ENCODE measurements at regions not wholly inside any gene's neighbourhood (a gene's known extent, or its start where the extent isn't known, plus 50 kb on each side); places are given as distances from the start of the nearest gene placed in this dataset.

DNA sequence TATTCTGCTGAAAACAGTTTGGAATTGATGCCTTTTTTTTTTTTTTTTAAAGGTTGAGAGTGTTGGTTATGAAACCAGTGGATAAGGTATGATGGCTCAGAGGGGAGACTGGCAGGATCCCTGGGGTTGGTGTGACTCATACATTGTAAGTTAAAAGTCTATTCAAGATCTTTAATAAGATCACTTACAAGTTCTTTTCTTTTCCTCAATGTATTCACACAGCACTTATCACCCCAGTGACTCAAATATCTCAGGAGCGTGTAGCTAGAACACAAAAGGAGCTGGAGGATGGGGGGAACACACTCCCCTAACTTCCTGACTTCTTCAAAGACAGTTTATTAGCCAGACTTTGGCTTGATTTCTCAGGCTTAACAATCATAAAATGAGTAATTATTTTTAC, 285.3 kb downstream of the SV2B start:
- no peaks in the 10 kb centered on the region for H3K9me3 ChIP-seq (ENCODE audit: control insufficient read depth, low read depth, low read length)
- dilution Hi-C loops (cut with MboI; ENCODE audit: extremely low pct_ligation_motif_present, low sequenced_read_pairs), result no loop called here
- H3K27me3 ChIP-seq (ENCODE audit: control insufficient read depth, extremely low read depth, insufficient read depth, low read length), result no peaks in the 10 kb centered on the region
- H3K79me2 ChIP-seq (ENCODE audit: control insufficient read depth, insufficient read depth, low read length), result no peaks in the 10 kb centered on the region
- H3K27ac ChIP-seq (ENCODE audit: control insufficient read depth, insufficient read depth, low read length), result peak overlapping the region; percentile 60
- H3K4me1 ChIP-seq (ENCODE audit: control insufficient read depth, extremely low read depth, insufficient read depth, low read length), result peaks cover 17% of the 10 kb centered on the region
- FAIRE-seq (peak; percentile 79), DNase-seq (ENCODE audit: low read depth, low spot score) (peak; percentile 73)
- no peaks in the 10 kb centered on the region for H4K20me1 ChIP-seq (ENCODE audit: control insufficient read depth, extremely low read depth, insufficient read depth, low read length)
- no peaks in the 10 kb centered on the region for H3K36me3 ChIP-seq (ENCODE audit: control insufficient read depth in 2 of 2, extremely low read depth in 1 of 2, insufficient read depth in 2 of 2, low read length in 2 of 2)
- H3K4me2 ChIP-seq (ENCODE audit: control insufficient read depth, extremely low read depth, insufficient read depth, low read depth, low read length), result no peak overlapping the region
- no peak overlapping the region for H3K4me3 ChIP-seq (ENCODE audit: control insufficient read depth in 2 of 3, extremely low read depth in 1 of 3, insufficient read depth in 2 of 3, low read depth in 1 of 3, low read length in 3 of 3)
- H3K9ac ChIP-seq (ENCODE audit: control insufficient read depth, extremely low read depth, insufficient read depth, low read length), result no peak overlapping the region
- H3K9me1 ChIP-seq (ENCODE audit: control insufficient read depth, extremely low read depth, insufficient read depth, low read length), result no peaks in the 10 kb centered on the region
- no peak overlapping the region for H2AFZ ChIP-seq (ENCODE audit: control insufficient read depth, low read length)
- TF ChIP-seq EZH2 (IDR thresholded peaks at IDR 0.05; ENCODE audit: low read length), result no peak

DNA sequence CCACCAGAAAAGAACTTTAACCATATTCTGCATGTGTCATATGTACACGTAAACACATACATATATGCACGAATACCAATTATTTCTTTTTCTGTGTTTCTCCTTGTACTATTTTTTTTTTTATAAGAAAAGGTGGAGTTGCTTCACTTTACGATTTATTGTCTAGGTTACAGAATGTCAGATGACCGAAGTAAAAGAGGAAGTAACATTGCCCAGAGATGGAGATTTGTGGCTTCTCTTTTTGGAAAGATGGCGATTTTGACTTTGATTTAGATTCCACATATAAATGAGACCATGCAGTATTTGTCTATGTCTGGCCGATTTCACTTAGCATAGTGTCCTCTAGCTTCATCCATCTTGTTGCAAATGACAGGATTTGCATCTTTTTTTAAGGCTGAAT, 293.1 kb downstream of the SV2B start:
- Histone ChIP-seq H3K27me3 (ENCODE audit: control insufficient read depth, extremely low read depth, insufficient read depth, low read length) (no peaks in the 10 kb centered on the region), H3K9me1 (ENCODE audit: control insufficient read depth, extremely low read depth, insufficient read depth, low read length) (no peaks in the 10 kb centered on the region), H3K27ac (ENCODE audit: control insufficient read depth, insufficient read depth, low read length) (no peak overlapping the region), H3K4me3 (ENCODE audit: control insufficient read depth in 2 of 3, extremely low read depth in 1 of 3, insufficient read depth in 2 of 3, low read depth in 1 of 3, low read length in 3 of 3) (no peak overlapping the region), H3K9me3 (ENCODE audit: control insufficient read depth, low read depth, low read length) (no peaks in the 10 kb centered on the region), H3K4me1 (ENCODE audit: control insufficient read depth, extremely low read depth, insufficient read depth, low read length) (no peaks in the 10 kb centered on the region), H3K36me3 (ENCODE audit: control insufficient read depth in 2 of 2, extremely low read depth in 1 of 2, insufficient read depth in 2 of 2, low read length in 2 of 2) (no peaks in the 10 kb centered on the region), H3K9ac (ENCODE audit: control insufficient read depth, extremely low read depth, insufficient read depth, low read length) (no peak overlapping the region), H2AFZ (ENCODE audit: control insufficient read depth, low read length) (no peak overlapping the region), H3K4me2 (ENCODE audit: control insufficient read depth, extremely low read depth, insufficient read depth, low read depth, low read length) (no peak overlapping the region), H4K20me1 (ENCODE audit: control insufficient read depth, extremely low read depth, insufficient read depth, low read length) (no peaks in the 10 kb centered on the region), H3K79me2 (ENCODE audit: control insufficient read depth, insufficient read depth, low read length) (no peaks in the 10 kb centered on the region)
- dilution Hi-C loops (cut with MboI; ENCODE audit: extremely low pct_ligation_motif_present, low sequenced_read_pairs), result no loop called here
- FAIRE-seq (no peak), DNase-seq (ENCODE audit: low read depth, low spot score) (no peak)
- TF ChIP-seq EZH2 (IDR thresholded peaks at IDR 0.05; ENCODE audit: low read length), result no peak
- TF ChIP-seq, protein P1, sequence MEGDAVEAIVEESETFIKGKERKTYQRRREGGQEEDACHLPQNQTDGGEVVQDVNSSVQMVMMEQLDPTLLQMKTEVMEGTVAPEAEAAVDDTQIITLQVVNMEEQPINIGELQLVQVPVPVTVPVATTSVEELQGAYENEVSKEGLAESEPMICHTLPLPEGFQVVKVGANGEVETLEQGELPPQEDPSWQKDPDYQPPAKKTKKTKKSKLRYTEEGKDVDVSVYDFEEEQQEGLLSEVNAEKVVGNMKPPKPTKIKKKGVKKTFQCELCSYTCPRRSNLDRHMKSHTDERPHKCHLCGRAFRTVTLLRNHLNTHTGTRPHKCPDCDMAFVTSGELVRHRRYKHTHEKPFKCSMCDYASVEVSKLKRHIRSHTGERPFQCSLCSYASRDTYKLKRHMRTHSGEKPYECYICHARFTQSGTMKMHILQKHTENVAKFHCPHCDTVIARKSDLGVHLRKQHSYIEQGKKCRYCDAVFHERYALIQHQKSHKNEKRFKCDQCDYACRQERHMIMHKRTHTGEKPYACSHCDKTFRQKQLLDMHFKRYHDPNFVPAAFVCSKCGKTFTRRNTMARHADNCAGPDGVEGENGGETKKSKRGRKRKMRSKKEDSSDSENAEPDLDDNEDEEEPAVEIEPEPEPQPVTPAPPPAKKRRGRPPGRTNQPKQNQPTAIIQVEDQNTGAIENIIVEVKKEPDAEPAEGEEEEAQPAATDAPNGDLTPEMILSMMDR (optimal IDR thresholded peaks at IDR 0.05 in 1 of 3, IDR thresholded peaks at IDR 0.05 in 1 of 3, conservative IDR thresholded peaks at IDR 0.05 in 1 of 3; ENCODE audit: extremely low read depth in 1 of 3, insufficient read depth in 2 of 3, low read length in 3 of 3), result no peak

DNA sequence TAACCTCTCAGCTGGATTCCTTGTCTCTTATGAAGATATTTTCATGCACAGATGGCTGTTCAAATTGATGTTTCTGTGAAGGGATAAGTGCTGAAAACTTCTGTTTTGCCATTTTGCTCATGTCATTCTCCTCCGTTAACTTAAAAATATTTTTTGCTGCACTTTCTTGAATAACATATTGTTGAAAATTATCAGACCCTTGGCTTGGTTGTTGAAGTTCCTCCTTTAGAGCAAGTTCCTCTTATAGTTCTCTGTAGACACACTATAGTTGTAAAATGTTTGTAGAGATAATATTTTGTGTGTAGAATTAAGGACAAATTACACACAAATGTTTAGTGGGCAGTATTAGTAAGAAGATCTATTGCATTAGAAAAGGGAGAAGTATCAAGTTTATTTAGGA, 300.4 kb downstream of the SV2B start:
- no peak for FAIRE-seq
- H3K27me3 ChIP-seq (ENCODE audit: control insufficient read depth, extremely low read depth, insufficient read depth, low read length), result no peaks in the 10 kb centered on the region

More for the DNA sequence above, 300.4 kb downstream of the SV2B start:
- dilution Hi-C loops (cut with MboI; ENCODE audit: extremely low pct_ligation_motif_present, low sequenced_read_pairs), result no loop called here
- H3K4me3 ChIP-seq (ENCODE audit: control insufficient read depth in 2 of 3, extremely low read depth in 1 of 3, insufficient read depth in 2 of 3, low read depth in 1 of 3, low read length in 3 of 3), result no peak overlapping the region
- H3K79me2 ChIP-seq (ENCODE audit: control insufficient read depth, insufficient read depth, low read length), result no peaks in the 10 kb centered on the region
- H3K36me3 ChIP-seq (ENCODE audit: control insufficient read depth in 2 of 2, extremely low read depth in 1 of 2, insufficient read depth in 2 of 2, low read length in 2 of 2), result no peaks in the 10 kb centered on the region
- H3K9ac ChIP-seq (ENCODE audit: control insufficient read depth, extremely low read depth, insufficient read depth, low read length), result no peak overlapping the region
- H3K9me3 ChIP-seq (ENCODE audit: control insufficient read depth, low read depth, low read length), result no peaks in the 10 kb centered on the region
- no peaks in the 10 kb centered on the region for H3K4me1 ChIP-seq (ENCODE audit: control insufficient read depth, extremely low read depth, insufficient read depth, low read length)
- H2AFZ ChIP-seq (ENCODE audit: control insufficient read depth, low read length), result no peak overlapping the region
- TF ChIP-seq, protein P1 (optimal IDR thresholded peaks at IDR 0.05 in 1 of 3, IDR thresholded peaks at IDR 0.05 in 1 of 3, conservative IDR thresholded peaks at IDR 0.05 in 1 of 3; ENCODE audit: extremely low read depth in 1 of 3, insufficient read depth in 2 of 3, low read length in 3 of 3), result no peak
- TF ChIP-seq EZH2 (IDR thresholded peaks at IDR 0.05; ENCODE audit: low read length), result no peak
- H3K27ac ChIP-seq (ENCODE audit: control insufficient read depth, insufficient read depth, low read length), result no peak overlapping the region
- DNase-seq (ENCODE audit: low read depth, low spot score), result no peak
- no peak overlapping the region for H3K4me2 ChIP-seq (ENCODE audit: control insufficient read depth, extremely low read depth, insufficient read depth, low read depth, low read length)
- no peaks in the 10 kb centered on the region for H4K20me1 ChIP-seq (ENCODE audit: control insufficient read depth, extremely low read depth, insufficient read depth, low read length)
- no peaks in the 10 kb centered on the region for H3K9me1 ChIP-seq (ENCODE audit: control insufficient read depth, extremely low read depth, insufficient read depth, low read length)

Data from keratinocyte (primary cell).